ENCODE measurements at regions not wholly inside any gene's neighbourhood (a gene's known extent, or its start where the extent isn't known, plus 50 kb on each side); places are given as distances from the start of the nearest gene placed in this dataset.

GRCh38 chr20:39913274-39913673 is 775.8 kb downstream of the MAFB start:
- TF ChIP-seq, protein P1, sequence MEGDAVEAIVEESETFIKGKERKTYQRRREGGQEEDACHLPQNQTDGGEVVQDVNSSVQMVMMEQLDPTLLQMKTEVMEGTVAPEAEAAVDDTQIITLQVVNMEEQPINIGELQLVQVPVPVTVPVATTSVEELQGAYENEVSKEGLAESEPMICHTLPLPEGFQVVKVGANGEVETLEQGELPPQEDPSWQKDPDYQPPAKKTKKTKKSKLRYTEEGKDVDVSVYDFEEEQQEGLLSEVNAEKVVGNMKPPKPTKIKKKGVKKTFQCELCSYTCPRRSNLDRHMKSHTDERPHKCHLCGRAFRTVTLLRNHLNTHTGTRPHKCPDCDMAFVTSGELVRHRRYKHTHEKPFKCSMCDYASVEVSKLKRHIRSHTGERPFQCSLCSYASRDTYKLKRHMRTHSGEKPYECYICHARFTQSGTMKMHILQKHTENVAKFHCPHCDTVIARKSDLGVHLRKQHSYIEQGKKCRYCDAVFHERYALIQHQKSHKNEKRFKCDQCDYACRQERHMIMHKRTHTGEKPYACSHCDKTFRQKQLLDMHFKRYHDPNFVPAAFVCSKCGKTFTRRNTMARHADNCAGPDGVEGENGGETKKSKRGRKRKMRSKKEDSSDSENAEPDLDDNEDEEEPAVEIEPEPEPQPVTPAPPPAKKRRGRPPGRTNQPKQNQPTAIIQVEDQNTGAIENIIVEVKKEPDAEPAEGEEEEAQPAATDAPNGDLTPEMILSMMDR (IDR thresholded peaks at IDR 0.05), result no peak
- ATAC-seq (no peak), DNase-seq (no peak)
- Mint-ChIP-seq H3K4me3 (no peak overlapping the region), H3K27me3 (no peaks in the 10 kb centered on the region), H3K9me3 (no peaks in the 10 kb centered on the region), H3K36me3 (ENCODE audit: low read depth) (no peaks in the 10 kb centered on the region), H3K4me1 (ENCODE audit: low read depth) (no peaks in the 10 kb centered on the region), H3K27ac (no peak overlapping the region)
- ChIA-PET CTCF (no interaction called here), POLR2A (no interaction called here)
- intact Hi-C loops (cut with micrococcal nuclease), result no loop called here

DNA sequence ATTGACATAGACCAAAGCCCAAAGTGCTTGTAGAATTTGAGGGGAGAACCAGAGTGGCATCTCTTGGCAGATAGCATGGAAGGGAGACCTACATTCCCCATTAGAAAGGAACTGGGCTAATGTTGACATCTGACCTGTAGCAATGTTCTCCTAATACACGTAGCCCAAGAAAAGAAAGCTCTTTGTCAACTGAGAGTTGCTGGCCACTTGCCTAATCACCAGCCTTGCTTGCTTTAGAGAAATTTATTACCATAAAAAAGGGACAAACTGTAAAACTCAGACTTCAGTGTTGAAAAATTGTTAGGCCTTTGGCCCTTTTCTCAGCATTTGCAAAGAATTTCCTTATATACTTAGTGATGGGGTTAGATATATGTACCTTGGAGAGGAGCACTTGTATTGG is 777.5 kb downstream of the MAFB start:
- H3K4me3 Mint-ChIP-seq, result no peak overlapping the region

DNA sequence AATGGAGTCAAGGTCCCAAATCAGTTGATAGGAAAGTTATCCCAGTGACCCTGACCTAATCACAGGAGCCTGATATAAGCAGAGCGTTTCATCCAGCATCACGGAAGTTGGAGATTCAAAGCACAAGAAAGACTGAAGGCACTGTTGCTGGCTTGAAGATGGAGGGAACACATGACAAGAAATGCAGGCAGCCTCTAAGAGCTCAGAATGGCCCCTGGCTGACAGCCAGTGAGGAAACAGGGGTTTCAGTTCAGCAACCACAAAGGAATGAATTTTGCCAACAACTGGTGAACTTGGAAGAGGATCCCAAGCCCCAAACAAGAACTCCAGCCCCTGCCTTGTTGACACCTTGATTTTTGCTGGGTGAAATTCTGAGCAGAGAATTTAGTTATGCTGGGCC is 778.5 kb downstream of the MAFB start:
- Mint-ChIP-seq H3K4me3 (no peak overlapping the region), H3K27me3 (peaks cover 6% of the 10 kb centered on the region), H3K27ac (no peak overlapping the region), H3K4me1 (ENCODE audit: low read depth) (no peaks in the 10 kb centered on the region), H3K9me3 (no peaks in the 10 kb centered on the region), H3K36me3 (ENCODE audit: low read depth) (no peaks in the 10 kb centered on the region)
- DNase-seq, result no peak
- ChIA-PET CTCF (no interaction called here), POLR2A (no interaction called here)
- no peak for ATAC-seq
- TF ChIP-seq, protein P1 (IDR thresholded peaks at IDR 0.05), result no peak
- intact Hi-C loops (cut with micrococcal nuclease), result no loop called here

More for the DNA sequence above, 777.5 kb downstream of the MAFB start:
- ATAC-seq (no peak), DNase-seq (no peak)
- H3K27ac Mint-ChIP-seq, result no peak overlapping the region
- intact Hi-C loops (cut with micrococcal nuclease), result no loop called here
- CTCF ChIA-PET, result no interaction called here
- H3K27me3 Mint-ChIP-seq, result peaks cover 3% of the 10 kb centered on the region
- POLR2A ChIA-PET, result no interaction called here
- TF ChIP-seq, protein P1 (IDR thresholded peaks at IDR 0.05), result no peak
- H3K36me3 Mint-ChIP-seq (ENCODE audit: low read depth), result no peaks in the 10 kb centered on the region
- H3K4me1 Mint-ChIP-seq (ENCODE audit: low read depth), result no peaks in the 10 kb centered on the region
- H3K9me3 Mint-ChIP-seq, result no peaks in the 10 kb centered on the region

- Mint-ChIP-seq H3K36me3 (ENCODE audit: low read depth) (no peaks in the 10 kb centered on the region), H3K27me3 (peaks cover 6% of the 10 kb centered on the region), H3K4me3 (no peak overlapping the region), H3K9me3 (no peaks in the 10 kb centered on the region), H3K4me1 (ENCODE audit: low read depth) (no peaks in the 10 kb centered on the region), H3K27ac (no peak overlapping the region)
- ChIA-PET CTCF (no interaction called here), POLR2A (no interaction called here)
- intact Hi-C loops (cut with micrococcal nuclease), result no loop called here
- DNase-seq (no peak), ATAC-seq (no peak)
- TF ChIP-seq, protein P1 (IDR thresholded peaks at IDR 0.05), result no peak
These were observed 779.6 kb downstream of the MAFB start for GRCh38 chr20:39909447-39909846.

DNA sequence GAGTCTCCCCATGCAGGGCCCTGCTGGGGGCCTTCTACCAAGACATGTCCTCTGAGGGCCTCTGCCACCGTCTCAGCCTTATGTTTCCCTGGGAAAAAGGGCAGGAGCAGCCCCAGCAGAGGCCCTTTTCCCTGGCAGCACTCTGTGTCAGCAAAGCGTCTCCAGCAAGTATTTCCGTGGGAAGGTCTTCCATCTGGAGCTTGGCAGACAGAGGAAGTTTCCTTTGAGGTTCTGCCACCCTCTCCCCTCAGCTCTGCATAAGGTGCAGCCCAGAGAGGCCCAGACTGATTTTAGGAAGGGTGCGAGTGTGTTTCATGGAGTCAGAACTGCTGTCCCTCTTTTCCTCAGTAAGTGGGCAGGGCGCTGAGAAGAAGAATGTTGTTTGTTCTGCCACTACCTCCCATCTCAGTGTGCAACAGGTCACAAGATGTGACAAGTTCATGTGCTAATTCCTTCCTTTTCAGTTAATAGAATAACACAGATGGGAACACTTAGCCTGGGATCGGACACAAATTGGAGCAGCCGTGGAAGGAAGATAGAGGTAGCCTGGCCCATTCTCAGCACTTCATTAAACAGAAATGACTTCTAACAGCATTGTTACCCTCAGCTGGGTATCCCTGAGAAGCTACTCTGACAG is 784.4 kb downstream of the MAFB start:
- H3K9me3 Mint-ChIP-seq, result no peaks in the 10 kb centered on the region
- TF ChIP-seq, protein P1 (IDR thresholded peaks at IDR 0.05), result no peak
- ATAC-seq, result no peak
- no peak overlapping the region for H3K27ac Mint-ChIP-seq
- H3K36me3 Mint-ChIP-seq (ENCODE audit: low read depth), result no peaks in the 10 kb centered on the region
- DNase-seq, result no peak
- POLR2A ChIA-PET, result no interaction called here
- H3K27me3 Mint-ChIP-seq, result peaks cover 6% of the 10 kb centered on the region
- H3K4me1 Mint-ChIP-seq (ENCODE audit: low read depth), result no peaks in the 10 kb centered on the region
- no peak overlapping the region for H3K4me3 Mint-ChIP-seq
- CTCF ChIA-PET, result no interaction called here
- intact Hi-C loops (cut with micrococcal nuclease), result no loop called here

All from activated CD8-positive, alpha-beta T cell treated with anti-CD3 and anti-CD28 coated beads for 36 hours (primary cell).